ENCODE measurements at regions not wholly inside any gene's neighbourhood (a gene's known extent, or its start where the extent isn't known, plus 50 kb on each side); places are given as distances from the start of the nearest gene placed in this dataset.

GRCh38 chr3:30085486-30085885, 520.9 kb upstream of the TGFBR2 start:
- Histone ChIP-seq H3K4me3 (ENCODE audit: low read length in 3 of 3) (no peak overlapping the region), H3K36me3 (ENCODE audit: control insufficient read depth in 2 of 3, insufficient read depth in 3 of 3, low read length in 3 of 3) (no peaks in the 10 kb centered on the region), H3K27ac (ENCODE audit: low read depth in 2 of 2, low read length in 2 of 2) (no peak overlapping the region), H3K27me3 (ENCODE audit: control insufficient read depth, insufficient read depth, low read length) (no peaks in the 10 kb centered on the region), H3K9me3 (ENCODE audit: control insufficient read depth in 2 of 3, insufficient read depth in 1 of 3, low read length in 3 of 3) (no peaks in the 10 kb centered on the region), H3K9ac (ENCODE audit: low read length in 3 of 3) (no peak overlapping the region), H3K4me1 (ENCODE audit: control insufficient read depth in 2 of 3, insufficient read depth in 2 of 3, low read depth in 1 of 3, low read length in 3 of 3) (no peaks in the 10 kb centered on the region)
- TF ChIP-seq, protein P1, sequence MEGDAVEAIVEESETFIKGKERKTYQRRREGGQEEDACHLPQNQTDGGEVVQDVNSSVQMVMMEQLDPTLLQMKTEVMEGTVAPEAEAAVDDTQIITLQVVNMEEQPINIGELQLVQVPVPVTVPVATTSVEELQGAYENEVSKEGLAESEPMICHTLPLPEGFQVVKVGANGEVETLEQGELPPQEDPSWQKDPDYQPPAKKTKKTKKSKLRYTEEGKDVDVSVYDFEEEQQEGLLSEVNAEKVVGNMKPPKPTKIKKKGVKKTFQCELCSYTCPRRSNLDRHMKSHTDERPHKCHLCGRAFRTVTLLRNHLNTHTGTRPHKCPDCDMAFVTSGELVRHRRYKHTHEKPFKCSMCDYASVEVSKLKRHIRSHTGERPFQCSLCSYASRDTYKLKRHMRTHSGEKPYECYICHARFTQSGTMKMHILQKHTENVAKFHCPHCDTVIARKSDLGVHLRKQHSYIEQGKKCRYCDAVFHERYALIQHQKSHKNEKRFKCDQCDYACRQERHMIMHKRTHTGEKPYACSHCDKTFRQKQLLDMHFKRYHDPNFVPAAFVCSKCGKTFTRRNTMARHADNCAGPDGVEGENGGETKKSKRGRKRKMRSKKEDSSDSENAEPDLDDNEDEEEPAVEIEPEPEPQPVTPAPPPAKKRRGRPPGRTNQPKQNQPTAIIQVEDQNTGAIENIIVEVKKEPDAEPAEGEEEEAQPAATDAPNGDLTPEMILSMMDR (IDR thresholded peaks at IDR 0.05; ENCODE audit: borderline replicate concordance, extremely low read depth, insufficient read depth), result no peak
- DNase-seq, result no peak
- intact Hi-C loops (cut with DNase I), result no loop called here
- no peak for FAIRE-seq

DNA sequence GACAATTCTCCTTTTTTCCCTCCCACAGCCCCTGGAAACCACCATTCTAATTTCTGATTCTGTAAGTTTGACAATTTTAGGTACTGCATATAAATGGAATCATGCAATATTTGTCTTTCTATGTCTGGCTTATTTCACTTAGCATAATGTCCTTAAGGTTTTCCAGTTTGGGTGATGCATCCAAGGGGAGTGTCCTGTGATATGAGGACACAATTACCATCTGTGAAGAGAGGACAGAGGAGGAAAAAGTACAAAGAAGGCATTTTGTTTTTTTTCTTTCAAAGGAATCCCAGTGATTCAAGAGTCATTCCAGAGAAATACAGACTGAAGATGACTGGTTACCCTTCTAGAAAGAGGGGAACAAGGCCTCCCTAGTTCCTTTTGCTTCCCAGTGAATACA, 514.7 kb upstream of the TGFBR2 start:
- Histone ChIP-seq H3K27ac (ENCODE audit: low read depth in 2 of 2, low read length in 2 of 2) (no peak overlapping the region), H3K9ac (ENCODE audit: low read length in 3 of 3) (no peak overlapping the region), H3K4me1 (ENCODE audit: control insufficient read depth in 2 of 3, insufficient read depth in 2 of 3, low read depth in 1 of 3, low read length in 3 of 3) (no peaks in the 10 kb centered on the region), H3K27me3 (ENCODE audit: control insufficient read depth, insufficient read depth, low read length) (no peaks in the 10 kb centered on the region), H3K4me3 (ENCODE audit: low read length in 3 of 3) (no peak overlapping the region), H3K9me3 (ENCODE audit: control insufficient read depth in 2 of 3, insufficient read depth in 1 of 3, low read length in 3 of 3) (no peaks in the 10 kb centered on the region), H3K36me3 (ENCODE audit: control insufficient read depth in 2 of 3, insufficient read depth in 3 of 3, low read length in 3 of 3) (no peaks in the 10 kb centered on the region)
- no peak for DNase-seq
- TF ChIP-seq, protein P1 (IDR thresholded peaks at IDR 0.05; ENCODE audit: borderline replicate concordance, extremely low read depth, insufficient read depth), result no peak
- intact Hi-C loops (cut with DNase I), result no loop called here
- FAIRE-seq, result no peak

GRCh38 chr3:30097022-30097650, 509.3 kb upstream of the TGFBR2 start:
- Histone ChIP-seq H3K9ac (ENCODE audit: low read length in 3 of 3) (no peak overlapping the region), H3K36me3 (ENCODE audit: control insufficient read depth in 2 of 3, insufficient read depth in 3 of 3, low read length in 3 of 3) (no peaks in the 10 kb centered on the region), H3K4me1 (ENCODE audit: control insufficient read depth in 2 of 3, insufficient read depth in 2 of 3, low read depth in 1 of 3, low read length in 3 of 3) (no peaks in the 10 kb centered on the region), H3K27ac (ENCODE audit: low read depth in 2 of 2, low read length in 2 of 2) (no peak overlapping the region), H3K27me3 (ENCODE audit: control insufficient read depth, insufficient read depth, low read length) (no peaks in the 10 kb centered on the region), H3K9me3 (ENCODE audit: control insufficient read depth in 2 of 3, insufficient read depth in 1 of 3, low read length in 3 of 3) (no peaks in the 10 kb centered on the region), H3K4me3 (ENCODE audit: low read length in 3 of 3) (no peak overlapping the region)
- intact Hi-C loops (cut with DNase I), result no loop called here
- TF ChIP-seq, protein P1 (IDR thresholded peaks at IDR 0.05; ENCODE audit: borderline replicate concordance, extremely low read depth, insufficient read depth), result no peak
- DNase-seq, result no peak
- FAIRE-seq, result no peak

DNA sequence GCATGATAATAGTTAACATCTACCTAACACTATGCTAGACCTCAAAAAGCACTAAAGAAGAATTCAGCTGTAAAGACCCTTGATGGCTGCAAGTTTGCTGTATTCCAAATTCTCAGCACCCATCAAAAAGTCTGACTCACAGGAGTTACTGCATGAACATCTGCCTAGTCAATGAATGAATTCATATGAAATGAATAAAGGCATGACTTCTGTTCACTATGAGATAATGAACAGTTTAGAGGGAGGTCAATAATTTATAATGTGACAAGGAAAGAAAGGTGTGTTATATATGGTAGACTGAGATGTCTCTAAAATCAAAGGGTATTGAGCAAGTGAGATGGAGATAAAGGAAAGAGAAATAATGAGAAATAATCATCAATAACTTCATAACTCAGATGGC, 508.2 kb upstream of the TGFBR2 start:
- H3K27ac ChIP-seq (ENCODE audit: low read depth in 2 of 2, low read length in 2 of 2), result no peak overlapping the region
- intact Hi-C loops (cut with DNase I), result no loop called here
- no peak overlapping the region for H3K9ac ChIP-seq (ENCODE audit: low read length in 3 of 3)

More for the DNA sequence above, 508.2 kb upstream of the TGFBR2 start:
- H3K9me3 ChIP-seq (ENCODE audit: control insufficient read depth in 2 of 3, insufficient read depth in 1 of 3, low read length in 3 of 3), result no peaks in the 10 kb centered on the region
- H3K36me3 ChIP-seq (ENCODE audit: control insufficient read depth in 2 of 3, insufficient read depth in 3 of 3, low read length in 3 of 3), result no peaks in the 10 kb centered on the region
- DNase-seq, result no peak
- H3K4me1 ChIP-seq (ENCODE audit: control insufficient read depth in 2 of 3, insufficient read depth in 2 of 3, low read depth in 1 of 3, low read length in 3 of 3), result no peaks in the 10 kb centered on the region
- H3K27me3 ChIP-seq (ENCODE audit: control insufficient read depth, insufficient read depth, low read length), result no peaks in the 10 kb centered on the region
- TF ChIP-seq, protein P1 (IDR thresholded peaks at IDR 0.05; ENCODE audit: borderline replicate concordance, extremely low read depth, insufficient read depth), result no peak
- H3K4me3 ChIP-seq (ENCODE audit: low read length in 3 of 3), result no peak overlapping the region
- no peak for FAIRE-seq
